ENCODE measurements at regions not wholly inside any gene's neighbourhood (a gene's known extent, or its start where the extent isn't known, plus 50 kb on each side); places are given as distances from the start of the nearest gene placed in this dataset.

- TF ChIP-seq, protein P1, sequence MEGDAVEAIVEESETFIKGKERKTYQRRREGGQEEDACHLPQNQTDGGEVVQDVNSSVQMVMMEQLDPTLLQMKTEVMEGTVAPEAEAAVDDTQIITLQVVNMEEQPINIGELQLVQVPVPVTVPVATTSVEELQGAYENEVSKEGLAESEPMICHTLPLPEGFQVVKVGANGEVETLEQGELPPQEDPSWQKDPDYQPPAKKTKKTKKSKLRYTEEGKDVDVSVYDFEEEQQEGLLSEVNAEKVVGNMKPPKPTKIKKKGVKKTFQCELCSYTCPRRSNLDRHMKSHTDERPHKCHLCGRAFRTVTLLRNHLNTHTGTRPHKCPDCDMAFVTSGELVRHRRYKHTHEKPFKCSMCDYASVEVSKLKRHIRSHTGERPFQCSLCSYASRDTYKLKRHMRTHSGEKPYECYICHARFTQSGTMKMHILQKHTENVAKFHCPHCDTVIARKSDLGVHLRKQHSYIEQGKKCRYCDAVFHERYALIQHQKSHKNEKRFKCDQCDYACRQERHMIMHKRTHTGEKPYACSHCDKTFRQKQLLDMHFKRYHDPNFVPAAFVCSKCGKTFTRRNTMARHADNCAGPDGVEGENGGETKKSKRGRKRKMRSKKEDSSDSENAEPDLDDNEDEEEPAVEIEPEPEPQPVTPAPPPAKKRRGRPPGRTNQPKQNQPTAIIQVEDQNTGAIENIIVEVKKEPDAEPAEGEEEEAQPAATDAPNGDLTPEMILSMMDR (IDR thresholded peaks at IDR 0.05) = no peak
- TF ChIP-seq POLR2A (IDR thresholded peaks at IDR 0.05; ENCODE audit: low read depth) (no peak), POLR2AphosphoS5 (IDR thresholded peaks at IDR 0.05) (no peak), EP300 (IDR thresholded peaks at IDR 0.05) (no peak)
These were observed 100.0 kb downstream of the ACTBL2 start for GRCh38 chr5:57382655-57383054.
